ENCODE measurements at regions not wholly inside any gene's neighbourhood (a gene's known extent, or its start where the extent isn't known, plus 50 kb on each side); places are given as distances from the start of the nearest gene placed in this dataset.

- no peak for TF ChIP-seq CTCF (IDR thresholded peaks at IDR 0.05 in 8 of 11, conservative IDR thresholded peaks at IDR 0.05 in 3 of 11)
- TF ChIP-seq POLR2AphosphoS5 (IDR thresholded peaks at IDR 0.05): no peak
- TF ChIP-seq POLR2A (IDR thresholded peaks at IDR 0.05): no peak
Observed at GRCh38 chr3:117926819-117927218, 1107.8 kb downstream of the IGSF11 start.

Measured in spleen (tissue), 7 donors.